ENCODE measurements at regions not wholly inside any gene's neighbourhood (a gene's known extent, or its start where the extent isn't known, plus 50 kb on each side); places are given as distances from the start of the nearest gene placed in this dataset.

DNA sequence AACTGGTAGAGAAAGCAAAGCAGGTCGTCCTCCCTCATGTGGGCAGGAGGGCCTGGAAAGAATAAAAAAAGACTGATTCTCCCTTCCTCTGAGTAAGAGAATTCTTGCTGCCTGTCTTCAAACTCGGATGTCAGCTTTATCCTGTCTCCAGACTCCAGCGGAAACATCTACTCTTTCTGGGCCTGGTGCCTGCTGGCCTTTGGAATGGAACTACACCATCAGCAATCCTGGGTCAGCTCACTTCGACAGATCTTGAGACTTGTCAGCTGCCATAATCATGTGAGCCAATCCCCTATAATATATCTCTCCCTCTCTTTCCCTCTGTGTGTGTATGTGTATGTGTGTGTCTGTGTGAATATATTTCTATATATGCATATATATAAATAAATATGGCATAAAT lies 411.0 kb upstream of the DPP6 start:
- no peak for TF ChIP-seq POLR2A (IDR thresholded peaks at IDR 0.05)
- TF ChIP-seq, protein P1, sequence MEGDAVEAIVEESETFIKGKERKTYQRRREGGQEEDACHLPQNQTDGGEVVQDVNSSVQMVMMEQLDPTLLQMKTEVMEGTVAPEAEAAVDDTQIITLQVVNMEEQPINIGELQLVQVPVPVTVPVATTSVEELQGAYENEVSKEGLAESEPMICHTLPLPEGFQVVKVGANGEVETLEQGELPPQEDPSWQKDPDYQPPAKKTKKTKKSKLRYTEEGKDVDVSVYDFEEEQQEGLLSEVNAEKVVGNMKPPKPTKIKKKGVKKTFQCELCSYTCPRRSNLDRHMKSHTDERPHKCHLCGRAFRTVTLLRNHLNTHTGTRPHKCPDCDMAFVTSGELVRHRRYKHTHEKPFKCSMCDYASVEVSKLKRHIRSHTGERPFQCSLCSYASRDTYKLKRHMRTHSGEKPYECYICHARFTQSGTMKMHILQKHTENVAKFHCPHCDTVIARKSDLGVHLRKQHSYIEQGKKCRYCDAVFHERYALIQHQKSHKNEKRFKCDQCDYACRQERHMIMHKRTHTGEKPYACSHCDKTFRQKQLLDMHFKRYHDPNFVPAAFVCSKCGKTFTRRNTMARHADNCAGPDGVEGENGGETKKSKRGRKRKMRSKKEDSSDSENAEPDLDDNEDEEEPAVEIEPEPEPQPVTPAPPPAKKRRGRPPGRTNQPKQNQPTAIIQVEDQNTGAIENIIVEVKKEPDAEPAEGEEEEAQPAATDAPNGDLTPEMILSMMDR (IDR thresholded peaks at IDR 0.05): no peak

Data from thyroid gland (tissue), 4 donors.